ENCODE measurements at regions not wholly inside any gene's neighbourhood (a gene's known extent, or its start where the extent isn't known, plus 50 kb on each side); places are given as distances from the start of the nearest gene placed in this dataset.

DNA sequence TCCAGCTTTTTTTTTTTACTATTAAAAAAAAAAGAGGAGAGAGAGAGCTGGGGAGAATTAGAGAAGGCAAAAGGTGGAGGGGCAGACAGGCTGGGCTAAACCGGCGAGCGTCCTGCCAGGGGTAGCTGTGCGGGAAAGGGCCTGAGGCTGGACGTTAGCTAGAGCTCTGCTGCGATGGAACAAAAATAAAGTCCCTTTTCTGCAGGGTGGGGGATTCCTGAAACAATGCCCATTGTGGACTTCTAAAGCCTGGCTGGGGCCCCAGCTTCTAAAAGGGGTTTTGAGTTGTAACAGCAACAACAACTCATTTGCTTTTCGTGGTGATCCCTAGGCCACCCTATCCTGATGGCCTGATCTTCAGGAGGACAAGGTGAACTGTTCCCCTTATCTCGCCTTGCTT lies 311.7 kb downstream of the FBXW7 start:
- TF ChIP-seq EP300 (IDR thresholded peaks at IDR 0.05) (no peak), POLR2AphosphoS5 (IDR thresholded peaks at IDR 0.05) (no peak)

Measured in upper lobe of left lung (tissue), 4 donors.